Gastrocnemius medialis (tissue), 4 donors: ENCODE measurements at regions not wholly inside any gene's neighbourhood (a gene's known extent, or its start where the extent isn't known, plus 50 kb on each side); places are given as distances from the start of the nearest gene placed in this dataset.

Source experiments
- ATAC-seq, 2 donors: fragments of 150-250 bp; one replicate each; pipeline ENCODE4 v1.9.1; 2016
- DNase-seq, 2 donors: peaks; one replicate each; pipeline ENCODE4 v3.0.0-alpha.2; 2019
- H3K27ac ChIP-seq, 4 donors: fragments of 200-600 bp; sonication (generic); 1 replicate in 1 of 4; 2 replicates in 3 of 4; pipeline ENCODE4 v1.5.1; 2016 to 2018; ENCODE audit warnings: mild to moderate bottlenecking in 2 of 4, moderate library complexity in 1 of 4
- H3K27me3 ChIP-seq, 3 donors: fragments of 200-600 bp; sonication (generic) in 2 of 3; 1 replicate in 1 of 3; 2 replicates in 2 of 3; pipeline versions ENCODE4 v1.5.1 to v1.6.0; 2016 to 2019; ENCODE audit warnings: mild to moderate bottlenecking in 1 of 3, moderate library complexity in 1 of 3
- H3K36me3 ChIP-seq, 2 donors: fragments of 200-600 bp; sonication (generic) in 1 of 2; one replicate each; pipeline ENCODE4 v1.5.1; 2017 to 2018
- H3K4me1 ChIP-seq, 2 donors: fragments of 200-600 bp; sonication (generic) in 1 of 2; one replicate each; pipeline ENCODE4 v1.5.1; 2016 to 2017; ENCODE audit warnings: mild to moderate bottlenecking in 2 of 2
- H3K4me3 ChIP-seq, 4 donors: fragments of 200-600 bp; sonication (generic) in 3 of 4; 1 replicate in 1 of 4; 2 replicates in 3 of 4; pipeline ENCODE4 v1.5.1; 2016 to 2019; ENCODE audit warnings: mild to moderate bottlenecking in 2 of 4
- H3K9me3 ChIP-seq, 3 donors: fragments of 200-600 bp; sonication (generic) in 2 of 3; 1 replicate in 1 of 3; 2 replicates in 2 of 3; pipeline ENCODE4 v1.5.1; 2016 to 2019
- CTCF ChIP-seq, 5 experiments: fragments of 450-650 bp in 3 of 5; fragments of 200-600 bp in 2 of 5; sonication (generic) in 2 of 5; IDR thresholded peaks in 4 of 5; conservative IDR thresholded peaks in 1 of 5; 1 replicate in 4 of 5; 2 replicates in 1 of 5; pipeline ENCODE4 v1.5.1; 2016 to 2019; ENCODE audit warnings: antibody characterized with exemption in 5 of 5, mild to moderate bottlenecking in 3 of 5, moderate library complexity in 3 of 5
- POLR2A ChIP-seq, 2 donors: fragments of 450-650 bp; IDR thresholded peaks; one replicate each; pipeline ENCODE4 v1.6.1; 2017; ENCODE audit warnings: antibody characterized with exemption in 2 of 2, mild to moderate bottlenecking in 2 of 2, moderate library complexity in 2 of 2
- in situ Hi-C, 4 donors: fragments of 200-750 bp; cut with MboI; loops; one replicate each; pipeline versions ENCODE4 v1.15.0 to v1.8.0; 2017; ENCODE audit warnings: low sequenced_read_pairs in 4 of 4
- intact Hi-C: fragments of 100-400 bp; cut with DNase I; formaldehyde crosslinking; loops from one replicate; pipeline ENCODE4 v1.15.1; 2023; ENCODE audit warnings: low total_unique reads

- H3K4me1 ChIP-seq = no peaks in the 10 kb centered on the region
- no peaks in the 10 kb centered on the region for H3K9me3 ChIP-seq
- H3K27ac ChIP-seq = no peak overlapping the region
- intact Hi-C loops = no loop called here
- H3K27me3 ChIP-seq = no peaks in the 10 kb centered on the region
- H3K36me3 ChIP-seq = no peaks in the 10 kb centered on the region
- DNase-seq (no peak), ATAC-seq (no peak)
- H3K4me3 ChIP-seq = no peak overlapping the region
- in situ Hi-C loops = no loop called here
- TF ChIP-seq POLR2A (IDR thresholded peaks at IDR 0.05) (no peak), CTCF (IDR thresholded peaks at IDR 0.05 in 4 of 5, conservative IDR thresholded peaks at IDR 0.05 in 1 of 5) (no peak)
Measured at GRCh38 chr4:106454021-106454420, 85.4 kb upstream of the GIMD1 start.

- no peaks in the 10 kb centered on the region for H3K27me3 ChIP-seq
- in situ Hi-C loops (no loop called here), intact Hi-C loops (no loop called here)
- H3K36me3 ChIP-seq = no peaks in the 10 kb centered on the region
- no peaks in the 10 kb centered on the region for H3K9me3 ChIP-seq
- ATAC-seq (no peak), DNase-seq (no peak)
- no peak overlapping the region for H3K4me3 ChIP-seq
- no peaks in the 10 kb centered on the region for H3K4me1 ChIP-seq
- TF ChIP-seq CTCF (IDR thresholded peaks at IDR 0.05 in 4 of 5, conservative IDR thresholded peaks at IDR 0.05 in 1 of 5) (no peak), POLR2A (IDR thresholded peaks at IDR 0.05) (no peak)
- H3K27ac ChIP-seq = no peak overlapping the region
Measured at GRCh38 chr4:106451091-106451490, 82.5 kb upstream of the GIMD1 start.

GRCh38 chr4:106450249-106450648, 81.7 kb upstream of the GIMD1 start:
- no peak for DNase-seq
- Histone ChIP-seq H3K27ac (no peak overlapping the region), H3K4me3 (no peak overlapping the region), H3K27me3 (no peaks in the 10 kb centered on the region), H3K36me3 (no peaks in the 10 kb centered on the region), H3K4me1 (no peaks in the 10 kb centered on the region), H3K9me3 (no peaks in the 10 kb centered on the region)
- intact Hi-C loops = no loop called here
- TF ChIP-seq POLR2A (IDR thresholded peaks at IDR 0.05) (no peak), CTCF (IDR thresholded peaks at IDR 0.05 in 4 of 5, conservative IDR thresholded peaks at IDR 0.05 in 1 of 5) (no peak)
- in situ Hi-C loops = no loop called here
- no peak for ATAC-seq

GRCh38 chr4:106444557-106444956, 76.0 kb upstream of the GIMD1 start:
- no peak overlapping the region for H3K27ac ChIP-seq
- no peak for DNase-seq
- intact Hi-C loops = no loop called here
- TF ChIP-seq POLR2A (IDR thresholded peaks at IDR 0.05) = no peak
- no peak for TF ChIP-seq CTCF (IDR thresholded peaks at IDR 0.05 in 4 of 5, conservative IDR thresholded peaks at IDR 0.05 in 1 of 5)
- H3K27me3 ChIP-seq = no peaks in the 10 kb centered on the region
- no peak overlapping the region for H3K4me3 ChIP-seq
- no peaks in the 10 kb centered on the region for H3K36me3 ChIP-seq
- in situ Hi-C loops = no loop called here
- H3K9me3 ChIP-seq = no peaks in the 10 kb centered on the region
- no peak for ATAC-seq
- no peaks in the 10 kb centered on the region for H3K4me1 ChIP-seq

GRCh38 chr4:106430797-106431196, 62.2 kb upstream of the GIMD1 start:
- H3K27me3 ChIP-seq = no peaks in the 10 kb centered on the region
- intact Hi-C loops = no loop called here
- TF ChIP-seq POLR2A (IDR thresholded peaks at IDR 0.05) = no peak
- TF ChIP-seq CTCF (IDR thresholded peaks at IDR 0.05 in 4 of 5, conservative IDR thresholded peaks at IDR 0.05 in 1 of 5) = no peak
- no peak overlapping the region for H3K4me3 ChIP-seq
- ATAC-seq (no peak), DNase-seq (no peak)
- no peaks in the 10 kb centered on the region for H3K9me3 ChIP-seq
- H3K4me1 ChIP-seq = no peaks in the 10 kb centered on the region
- no peak overlapping the region for H3K27ac ChIP-seq
- no peaks in the 10 kb centered on the region for H3K36me3 ChIP-seq
- in situ Hi-C loops = no loop called here
